Breast epithelium (tissue), 3 donors: ENCODE measurements at regions not wholly inside any gene's neighbourhood (a gene's known extent, or its start where the extent isn't known, plus 50 kb on each side); places are given as distances from the start of the nearest gene placed in this dataset.

Experiments used
- POLR2A ChIP-seq: fragments of 450-650 bp; IDR thresholded peaks from one replicate; pipeline ENCODE4 v1.6.1; 2016; ENCODE audit warnings: antibody characterized with exemption, mild to moderate bottlenecking, moderate library complexity
- POLR2AphosphoS5 ChIP-seq, 3 donors: sonication (generic); formaldehyde crosslinking; IDR thresholded peaks; one replicate each; pipeline ENCODE4 v1.6.1; 2017; ENCODE audit warnings: antibody characterized with exemption in 3 of 3
- TF ChIP-seq, protein P1 (sequence below), 3 donors: fragments of 450-650 bp; IDR thresholded peaks; one replicate each; pipeline ENCODE4 v1.5.1; 2016 to 2017; ENCODE audit warnings: antibody characterized with exemption in 3 of 3, mild to moderate bottlenecking in 3 of 3, moderate library complexity in 3 of 3

DNA sequence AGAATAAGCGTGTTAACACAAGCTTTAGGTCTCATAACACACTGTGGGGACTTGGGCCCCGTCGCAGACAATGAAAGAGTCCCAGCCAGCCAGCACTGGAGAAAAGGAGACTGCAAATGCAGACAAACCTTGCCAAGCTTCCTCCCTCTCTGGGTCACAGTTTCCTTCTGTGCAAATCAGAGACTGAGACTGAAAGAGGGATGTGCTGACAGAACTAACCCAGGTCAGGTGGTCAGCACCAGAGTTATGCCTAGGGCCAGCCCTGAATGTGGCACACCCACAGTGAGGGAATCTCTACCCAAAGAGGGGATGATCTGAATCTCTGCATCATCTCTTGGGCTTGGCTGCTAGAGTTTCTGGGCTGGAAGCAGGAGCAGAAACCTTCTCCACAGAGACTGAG is 282.3 kb upstream of the CCL2 start:
- TF ChIP-seq, protein P1, sequence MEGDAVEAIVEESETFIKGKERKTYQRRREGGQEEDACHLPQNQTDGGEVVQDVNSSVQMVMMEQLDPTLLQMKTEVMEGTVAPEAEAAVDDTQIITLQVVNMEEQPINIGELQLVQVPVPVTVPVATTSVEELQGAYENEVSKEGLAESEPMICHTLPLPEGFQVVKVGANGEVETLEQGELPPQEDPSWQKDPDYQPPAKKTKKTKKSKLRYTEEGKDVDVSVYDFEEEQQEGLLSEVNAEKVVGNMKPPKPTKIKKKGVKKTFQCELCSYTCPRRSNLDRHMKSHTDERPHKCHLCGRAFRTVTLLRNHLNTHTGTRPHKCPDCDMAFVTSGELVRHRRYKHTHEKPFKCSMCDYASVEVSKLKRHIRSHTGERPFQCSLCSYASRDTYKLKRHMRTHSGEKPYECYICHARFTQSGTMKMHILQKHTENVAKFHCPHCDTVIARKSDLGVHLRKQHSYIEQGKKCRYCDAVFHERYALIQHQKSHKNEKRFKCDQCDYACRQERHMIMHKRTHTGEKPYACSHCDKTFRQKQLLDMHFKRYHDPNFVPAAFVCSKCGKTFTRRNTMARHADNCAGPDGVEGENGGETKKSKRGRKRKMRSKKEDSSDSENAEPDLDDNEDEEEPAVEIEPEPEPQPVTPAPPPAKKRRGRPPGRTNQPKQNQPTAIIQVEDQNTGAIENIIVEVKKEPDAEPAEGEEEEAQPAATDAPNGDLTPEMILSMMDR (IDR thresholded peaks at IDR 0.05), result no peak
- TF ChIP-seq POLR2A (no peak), POLR2AphosphoS5 (IDR thresholded peaks at IDR 0.05) (no peak)
